KMS-11 (cell line): ENCODE measurements at regions not wholly inside any gene's neighbourhood (a gene's known extent, or its start where the extent isn't known, plus 50 kb on each side); places are given as distances from the start of the nearest gene placed in this dataset.

Experiments used
- H2AFZ ChIP-seq: fragments of 200-600 bp; sonication (generic); 2 replicates; pipeline ENCODE4 v1.6.1; 2016; ENCODE audit warnings: antibody characterized with exemption, mixed run types, low read depth
- H3K27ac ChIP-seq: fragments of 200-600 bp; sonication (generic); 2 replicates; pipeline ENCODE4 v1.6.1; 2016; ENCODE audit warnings: mild to moderate bottlenecking, mixed run types
- H3K27me3 ChIP-seq: fragments of 200-600 bp; sonication (generic); 2 replicates; pipeline ENCODE4 v1.6.1; 2017; ENCODE audit warnings: mild to moderate bottlenecking, low read depth, mixed run types, moderate library complexity; ENCODE audit not compliant: insufficient read depth
- H3K36me3 ChIP-seq: fragments of 200-600 bp; sonication (generic); 2 replicates; pipeline ENCODE4 v1.6.1; 2017; ENCODE audit warnings: mild to moderate bottlenecking, mixed run types; ENCODE audit not compliant: insufficient read depth
- H3K4me1 ChIP-seq: fragments of 200-600 bp; sonication (generic); 2 replicates; pipeline ENCODE4 v1.6.1; 2016; ENCODE audit warnings: mild to moderate bottlenecking, low read depth, mixed run types; ENCODE audit not compliant: poor library complexity, severe bottlenecking
- H3K4me2 ChIP-seq: fragments of 200-600 bp; sonication (generic); 2 replicates; pipeline ENCODE4 v1.7.0; 2016; ENCODE audit warnings: mild to moderate bottlenecking, mixed run types
- H3K4me3 ChIP-seq: fragments of 200-600 bp; sonication (generic); IDR thresholded peaks from 2 replicates; pipeline ENCODE4 v1.6.1; 2017; ENCODE audit warnings: low read depth, low read length, mixed read lengths; ENCODE audit not compliant: insufficient read depth
- H3K79me2 ChIP-seq: fragments of 200-600 bp; sonication (generic); 2 replicates; pipeline ENCODE4 v1.6.1; 2016; ENCODE audit warnings: low read depth, mixed run types; ENCODE audit not compliant: insufficient read depth
- H3K9ac ChIP-seq: fragments of 200-600 bp; sonication (generic); 2 replicates; pipeline ENCODE4 v1.6.1; 2016; ENCODE audit warnings: mild to moderate bottlenecking, mixed run types
- H4K20me1 ChIP-seq: fragments of 200-600 bp; sonication (generic); 2 replicates; pipeline ENCODE4 v1.6.1; 2016; ENCODE audit warnings: mild to moderate bottlenecking, mixed run types; ENCODE audit not compliant: insufficient read depth
- TF ChIP-seq, protein P1 (sequence below): fragments of 200-600 bp; sonication (generic); conservative IDR thresholded peaks from 2 replicates; pipeline ENCODE4 v1.6.1; 2017; ENCODE audit warnings: low read depth, mild to moderate bottlenecking, antibody characterized with exemption, low read length, moderate library complexity, mixed read lengths

DNA sequence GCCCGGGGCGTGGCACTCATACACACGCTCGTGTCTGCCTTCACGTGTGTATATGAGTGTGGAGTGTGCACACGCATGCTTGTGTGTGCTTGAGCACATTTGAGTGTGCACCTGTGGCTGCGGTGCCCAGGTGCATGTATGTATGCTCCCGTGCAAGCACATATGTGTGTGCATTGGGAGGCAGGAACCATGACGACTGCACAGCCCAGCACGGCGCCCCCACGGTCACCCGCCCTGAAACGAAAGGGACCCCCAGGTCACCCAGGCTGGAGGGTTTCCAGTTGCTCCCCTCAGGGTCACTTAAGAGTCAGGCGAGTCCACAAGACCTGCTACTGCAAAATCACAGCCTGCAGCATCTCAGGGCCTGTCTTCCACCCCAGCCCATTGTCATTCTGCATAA is 94.7 kb downstream of the YTHDF1 start:
- Histone ChIP-seq H3K27me3 (peaks cover 99% of the 10 kb centered on the region), H3K36me3 (no peaks in the 10 kb centered on the region), H2AFZ (no peak overlapping the region), H4K20me1 (no peaks in the 10 kb centered on the region), H3K27ac (no peak overlapping the region), H3K4me2 (no peak overlapping the region), H3K79me2 (no peaks in the 10 kb centered on the region), H3K9ac (no peak overlapping the region), H3K4me1 (no peaks in the 10 kb centered on the region), H3K4me3 (no peak overlapping the region)
- TF ChIP-seq, protein P1, sequence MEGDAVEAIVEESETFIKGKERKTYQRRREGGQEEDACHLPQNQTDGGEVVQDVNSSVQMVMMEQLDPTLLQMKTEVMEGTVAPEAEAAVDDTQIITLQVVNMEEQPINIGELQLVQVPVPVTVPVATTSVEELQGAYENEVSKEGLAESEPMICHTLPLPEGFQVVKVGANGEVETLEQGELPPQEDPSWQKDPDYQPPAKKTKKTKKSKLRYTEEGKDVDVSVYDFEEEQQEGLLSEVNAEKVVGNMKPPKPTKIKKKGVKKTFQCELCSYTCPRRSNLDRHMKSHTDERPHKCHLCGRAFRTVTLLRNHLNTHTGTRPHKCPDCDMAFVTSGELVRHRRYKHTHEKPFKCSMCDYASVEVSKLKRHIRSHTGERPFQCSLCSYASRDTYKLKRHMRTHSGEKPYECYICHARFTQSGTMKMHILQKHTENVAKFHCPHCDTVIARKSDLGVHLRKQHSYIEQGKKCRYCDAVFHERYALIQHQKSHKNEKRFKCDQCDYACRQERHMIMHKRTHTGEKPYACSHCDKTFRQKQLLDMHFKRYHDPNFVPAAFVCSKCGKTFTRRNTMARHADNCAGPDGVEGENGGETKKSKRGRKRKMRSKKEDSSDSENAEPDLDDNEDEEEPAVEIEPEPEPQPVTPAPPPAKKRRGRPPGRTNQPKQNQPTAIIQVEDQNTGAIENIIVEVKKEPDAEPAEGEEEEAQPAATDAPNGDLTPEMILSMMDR, result no peak

DNA sequence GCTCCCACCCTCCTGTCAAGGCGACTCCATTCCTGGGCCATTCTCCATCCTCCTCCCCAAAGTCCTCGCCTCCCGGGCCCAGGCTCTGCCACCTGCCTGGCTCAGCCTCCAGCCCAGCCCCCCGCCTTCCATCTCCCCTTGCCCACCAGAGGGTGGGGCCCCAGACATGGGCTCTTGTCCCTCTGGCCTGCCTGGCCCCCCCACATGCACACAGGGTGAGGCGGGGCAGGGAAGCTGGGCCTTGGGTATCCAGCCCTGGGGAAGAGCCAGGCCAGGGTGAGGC is 95.2 kb downstream of the YTHDF1 start:
- Histone ChIP-seq H3K27ac (no peak overlapping the region), H3K79me2 (no peaks in the 10 kb centered on the region), H3K27me3 (peaks cover 99% of the 10 kb centered on the region), H2AFZ (no peak overlapping the region), H3K36me3 (no peaks in the 10 kb centered on the region), H3K4me3 (no peak overlapping the region), H3K4me2 (no peak overlapping the region), H3K9ac (no peak overlapping the region), H3K4me1 (no peaks in the 10 kb centered on the region), H4K20me1 (no peaks in the 10 kb centered on the region)
- TF ChIP-seq, protein P1, result no peak

DNA sequence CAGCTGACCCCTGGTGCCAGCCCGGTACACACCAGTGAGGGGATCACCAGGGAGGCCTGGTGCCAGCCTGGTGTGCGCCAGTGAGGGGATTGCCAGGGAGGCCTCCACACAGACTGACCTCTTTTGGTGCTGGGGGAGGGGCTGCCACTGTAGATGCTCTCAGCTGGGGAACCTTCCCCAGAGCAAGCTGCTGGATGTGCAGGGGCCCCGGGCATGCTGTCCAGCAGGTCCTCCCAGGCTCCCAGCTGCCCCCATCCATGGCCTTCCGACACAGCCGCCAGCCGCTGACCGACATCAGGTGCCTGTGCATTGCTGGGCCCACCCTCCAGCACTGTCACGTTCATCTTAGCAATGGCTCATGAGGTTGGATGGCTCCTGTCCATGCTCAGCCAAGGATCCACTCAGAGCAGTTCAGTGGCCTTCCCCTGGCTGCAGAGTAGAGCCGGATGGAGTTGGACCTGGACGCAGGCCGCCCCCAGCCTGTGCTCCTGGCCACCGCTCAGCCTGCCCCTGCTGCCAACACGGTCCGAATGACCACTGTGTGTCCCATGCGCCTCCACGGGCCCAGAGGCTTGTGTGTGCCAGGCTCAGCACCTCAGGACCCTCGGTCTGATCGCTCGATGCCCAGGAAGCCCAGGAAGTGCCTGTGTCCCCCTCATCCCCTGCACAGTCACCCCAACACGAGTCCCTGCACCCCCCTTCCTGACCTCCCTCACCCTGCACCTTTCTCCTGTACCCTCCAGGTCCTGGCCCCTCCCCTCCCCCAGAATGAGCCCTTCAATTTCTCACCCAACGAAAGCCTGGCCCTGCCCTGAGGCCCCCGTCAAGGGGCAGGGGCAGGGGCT is 95.7 kb downstream of the YTHDF1 start:
- H2AFZ ChIP-seq, result no peak overlapping the region
- no peaks in the 10 kb centered on the region for H3K4me1 ChIP-seq
- no peak overlapping the region for H3K4me3 ChIP-seq
- no peak overlapping the region for H3K9ac ChIP-seq
- H3K27me3 ChIP-seq, result peaks cover 99% of the 10 kb centered on the region
- no peak overlapping the region for H3K4me2 ChIP-seq
- TF ChIP-seq, protein P1, result no peak
- no peak overlapping the region for H3K27ac ChIP-seq
- no peaks in the 10 kb centered on the region for H3K36me3 ChIP-seq
- H4K20me1 ChIP-seq, result no peaks in the 10 kb centered on the region
- H3K79me2 ChIP-seq, result no peaks in the 10 kb centered on the region

DNA sequence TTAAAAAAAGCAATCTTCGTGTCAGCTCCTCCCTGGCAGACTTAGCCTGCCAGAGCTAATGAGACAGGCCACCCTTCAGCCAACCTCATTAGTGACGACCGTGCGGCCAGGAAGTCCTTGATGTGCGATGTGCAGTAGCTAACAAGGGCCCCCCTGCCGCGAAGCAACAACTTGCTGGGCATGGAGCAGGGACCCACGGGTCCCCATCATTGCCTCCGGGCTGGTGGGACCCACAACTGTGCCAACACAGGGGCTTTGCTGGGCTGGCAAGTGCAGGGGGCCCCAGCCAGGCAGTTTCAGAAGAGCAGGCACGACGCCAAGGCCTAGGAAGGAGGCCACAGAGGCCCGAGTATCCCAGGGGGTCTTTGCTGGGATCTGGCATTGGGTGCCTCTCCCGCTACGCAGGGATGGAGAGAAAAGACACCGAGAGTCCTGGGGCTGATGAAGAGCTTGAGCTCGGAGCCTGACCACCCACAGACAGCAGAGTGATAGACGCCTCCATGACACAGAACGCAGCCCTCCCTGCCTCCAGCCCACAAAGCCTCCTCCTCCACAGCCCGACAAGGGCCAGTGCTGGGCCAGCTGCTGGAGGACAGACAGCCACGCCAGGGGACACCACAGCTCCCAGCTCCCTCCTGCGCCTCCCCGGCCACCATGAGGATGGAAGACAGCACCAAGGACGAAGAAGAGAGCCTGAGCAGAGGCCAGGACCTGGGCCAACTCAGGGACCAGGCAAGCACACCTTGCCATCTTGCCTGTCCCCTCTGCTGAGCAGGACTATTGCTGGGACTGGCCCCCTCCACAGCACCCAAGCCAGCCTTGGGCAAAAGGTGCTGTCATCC is 96.6 kb downstream of the YTHDF1 start:
- TF ChIP-seq, protein P1, result no peak
- no peaks in the 10 kb centered on the region for H3K36me3 ChIP-seq
- H3K4me1 ChIP-seq, result no peaks in the 10 kb centered on the region
- no peak overlapping the region for H3K4me2 ChIP-seq
- no peaks in the 10 kb centered on the region for H4K20me1 ChIP-seq
- no peak overlapping the region for H3K27ac ChIP-seq
- H2AFZ ChIP-seq, result no peak overlapping the region
- peaks cover 97% of the 10 kb centered on the region for H3K27me3 ChIP-seq
- H3K79me2 ChIP-seq, result no peaks in the 10 kb centered on the region
- H3K9ac ChIP-seq, result no peak overlapping the region
- no peak overlapping the region for H3K4me3 ChIP-seq
